SKM-1 treated with dmso at 0.1 percent for 144 hours (cell line): ENCODE measurements at regions not wholly inside any gene's neighbourhood (a gene's known extent, or its start where the extent isn't known, plus 50 kb on each side); places are given as distances from the start of the nearest gene placed in this dataset.
"Not testable (repeated sequence)": the region's sequence is repeated elsewhere in the genome, so short reads cannot be mapped to it uniquely, and the experiment has no call there.

Source experiments
- DNase-seq: peaks from one replicate; lab custom pipeline; 2025; ENCODE audit not compliant: unreplicated experiment; lab: John Stamatoyannopoulos, UW

DNA sequence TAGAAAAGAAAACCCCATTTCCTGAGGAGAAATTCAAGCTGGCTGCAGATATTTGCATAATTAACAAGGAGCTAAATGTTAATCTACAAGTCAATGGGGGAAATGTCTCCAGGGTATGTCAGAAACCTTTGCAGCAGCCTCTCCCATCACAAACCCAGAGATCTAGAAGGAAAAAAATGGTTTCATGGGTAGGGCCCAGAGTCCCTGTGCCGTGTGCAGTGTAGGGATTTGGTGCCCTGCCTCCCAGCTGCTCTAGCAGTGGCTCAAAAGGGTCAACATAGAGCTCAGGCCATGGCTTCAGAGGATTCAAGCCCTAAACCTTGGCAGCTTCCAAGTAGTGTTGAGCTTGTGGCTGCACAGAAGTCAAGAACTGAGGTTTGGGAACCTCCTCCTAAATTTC lies 290.2 kb upstream of the TMEFF2 start:
- DNase-seq = no peak

DNA sequence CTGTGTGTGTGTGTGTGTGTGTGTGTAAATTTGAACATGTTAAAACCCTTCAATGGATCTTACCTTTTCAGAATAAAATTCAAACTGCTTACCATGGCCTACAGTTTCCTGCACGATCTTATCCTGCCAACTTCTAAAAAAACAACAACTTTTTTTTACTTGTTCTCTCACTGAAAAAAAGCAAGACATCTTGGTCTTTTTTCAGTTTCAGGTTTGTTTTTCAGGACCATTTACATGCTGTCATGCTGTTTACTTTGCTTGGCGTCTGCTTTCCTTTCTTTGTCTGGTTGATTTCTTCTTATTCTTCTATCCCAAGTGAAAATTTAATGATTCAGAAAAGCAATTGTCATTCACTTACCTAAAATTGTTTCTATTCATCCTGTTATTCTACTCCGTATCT lies 286.3 kb upstream of the TMEFF2 start:
- DNase-seq = no peak

DNA sequence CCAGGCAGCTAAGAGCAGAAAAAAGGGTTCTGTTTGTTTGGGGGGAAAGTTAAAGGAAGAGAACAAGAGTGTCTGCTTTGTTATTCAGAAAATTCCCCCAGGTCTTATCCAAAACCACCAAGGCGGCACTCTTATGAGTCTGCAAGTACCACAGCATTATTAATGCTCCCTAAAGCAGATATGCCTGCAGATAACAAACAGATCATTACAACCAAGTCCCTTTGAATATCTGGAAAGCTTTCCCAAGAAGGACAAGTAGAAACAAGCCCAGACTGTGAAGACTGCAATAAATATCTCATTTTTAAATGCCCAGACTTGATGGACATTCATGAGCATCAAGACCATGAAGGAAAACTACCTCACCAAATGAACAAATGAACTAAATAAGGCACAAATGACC lies 278.6 kb upstream of the TMEFF2 start:
- DNase-seq = no peak

DNA sequence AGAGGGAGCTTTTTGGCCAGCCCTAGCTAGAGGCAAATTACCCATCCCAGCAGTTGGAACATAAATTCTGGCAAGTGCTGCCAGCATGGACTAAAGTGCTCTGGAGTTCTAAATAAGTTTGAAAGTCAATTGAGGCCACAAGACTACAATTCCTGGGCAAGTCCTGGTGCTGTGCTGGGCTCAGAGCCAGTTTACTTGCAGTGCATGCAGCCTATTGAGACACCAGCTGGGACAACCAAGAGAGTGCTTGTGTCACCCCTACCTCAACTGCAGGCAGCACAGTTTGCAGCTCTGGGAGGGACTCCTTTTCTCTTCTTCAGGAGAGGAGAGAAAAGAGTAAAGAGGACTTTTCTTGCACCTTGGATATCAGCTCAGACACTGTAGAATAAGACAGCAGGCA lies 277.2 kb upstream of the TMEFF2 start:
- no peak for DNase-seq

DNA sequence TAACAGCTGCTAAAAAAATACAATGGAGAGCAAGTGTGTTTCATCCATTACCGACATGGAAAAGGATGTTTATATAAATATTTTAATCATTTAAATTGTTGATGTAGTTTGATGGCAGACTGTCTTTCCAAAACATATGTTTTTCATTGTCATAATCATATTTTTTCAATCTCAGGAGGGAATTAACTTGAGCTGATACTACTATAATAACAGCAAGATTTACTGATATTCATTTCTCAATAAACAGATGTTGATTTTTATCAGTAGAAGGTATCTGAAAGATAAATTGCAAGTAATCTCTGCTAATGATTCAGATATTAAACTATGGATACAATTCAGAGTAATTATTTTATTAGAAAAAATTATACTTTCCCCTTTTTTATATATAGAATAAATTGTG lies 274.9 kb upstream of the TMEFF2 start:
- no peak for DNase-seq

DNA sequence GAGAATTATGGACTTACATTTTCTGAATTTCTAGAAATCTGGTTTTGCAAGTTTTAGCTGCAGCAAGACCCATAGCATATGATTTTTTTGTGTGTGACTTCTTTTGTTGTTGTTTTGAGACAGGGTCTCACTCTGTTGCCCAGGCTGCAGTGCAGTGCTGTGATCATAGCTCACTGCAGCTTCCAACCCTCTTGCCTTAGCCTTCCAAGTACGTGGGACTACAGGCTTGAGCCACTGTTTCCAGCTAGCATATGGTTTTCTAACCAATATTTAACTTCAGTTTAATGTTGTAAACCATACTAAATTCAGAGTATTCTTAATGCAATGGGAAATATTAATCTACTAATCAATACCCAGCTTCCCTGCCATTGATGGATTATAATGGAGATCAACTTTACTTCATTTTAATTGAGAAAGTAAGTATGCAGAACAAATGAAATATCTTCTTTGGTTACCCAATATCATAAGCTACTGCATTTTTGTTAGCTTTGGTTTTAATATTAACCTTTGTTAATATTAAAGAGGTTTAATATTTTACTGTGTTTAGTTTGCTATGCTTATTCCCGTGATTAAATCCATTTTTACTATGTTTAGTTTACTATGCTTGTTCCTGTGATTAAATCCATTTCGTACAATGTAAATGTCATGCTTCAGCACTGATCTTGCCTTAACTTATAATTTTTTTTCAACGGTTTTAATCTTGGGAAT lies 273.4 kb upstream of the TMEFF2 start:
- DNase-seq = no peak

DNA sequence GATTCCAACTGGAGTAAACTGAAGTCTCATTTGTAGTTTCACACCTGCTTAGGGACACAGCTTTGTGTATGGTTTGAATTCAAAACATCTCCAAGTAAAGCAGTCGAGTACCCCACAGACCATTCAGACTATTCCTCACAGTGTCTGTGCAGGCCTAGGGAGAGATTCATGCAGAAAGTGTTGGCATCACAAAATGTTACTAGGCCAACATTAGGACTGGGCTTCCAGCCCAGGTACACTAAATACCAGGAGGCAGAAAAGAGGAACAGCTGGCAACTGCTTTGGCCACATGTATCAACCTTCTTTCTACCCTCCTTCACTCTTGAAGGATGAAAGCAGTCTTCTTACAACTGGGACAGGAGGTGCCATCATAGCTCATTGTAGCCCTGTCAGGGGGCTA lies 270.4 kb upstream of the TMEFF2 start:
- DNase-seq = no peak

DNA sequence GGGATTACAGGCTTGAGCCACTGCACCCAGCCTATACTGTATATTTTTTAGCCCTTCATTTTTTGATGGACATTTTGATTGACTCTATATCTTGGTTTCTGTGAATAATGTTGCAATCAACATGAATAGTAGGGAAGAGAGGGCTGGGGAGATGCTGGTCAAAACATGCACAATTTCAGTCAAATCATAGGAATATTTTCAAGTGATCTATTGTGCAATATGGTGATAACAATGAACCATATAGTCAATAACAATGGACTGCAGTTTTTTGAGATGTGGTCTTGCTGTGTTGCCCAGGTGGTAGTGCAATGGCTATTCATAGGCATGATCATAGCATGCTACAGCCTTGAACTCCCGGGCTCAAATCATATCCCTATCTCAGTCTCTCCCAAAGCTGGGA lies 264.7 kb upstream of the TMEFF2 start:
- no peak for DNase-seq

DNA sequence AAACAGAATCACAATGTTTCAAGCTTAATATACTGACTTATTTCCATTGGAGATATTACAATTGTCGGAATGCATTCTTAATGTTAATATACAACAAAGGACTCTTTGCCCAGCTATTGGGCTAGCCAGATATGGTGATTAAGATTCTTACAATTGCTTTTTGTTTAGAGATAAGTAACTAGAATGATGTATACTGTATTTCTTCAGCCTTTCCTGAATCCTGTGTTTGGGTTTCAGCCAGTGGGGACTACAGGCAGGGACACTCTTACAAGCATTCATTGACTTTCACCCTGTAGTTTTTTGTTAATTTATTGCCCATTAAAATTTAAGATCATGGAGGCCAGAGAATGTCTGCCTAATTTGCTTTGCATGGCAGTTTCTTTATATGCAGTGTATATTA lies 254.1 kb upstream of the TMEFF2 start:
- no peak for DNase-seq

DNA sequence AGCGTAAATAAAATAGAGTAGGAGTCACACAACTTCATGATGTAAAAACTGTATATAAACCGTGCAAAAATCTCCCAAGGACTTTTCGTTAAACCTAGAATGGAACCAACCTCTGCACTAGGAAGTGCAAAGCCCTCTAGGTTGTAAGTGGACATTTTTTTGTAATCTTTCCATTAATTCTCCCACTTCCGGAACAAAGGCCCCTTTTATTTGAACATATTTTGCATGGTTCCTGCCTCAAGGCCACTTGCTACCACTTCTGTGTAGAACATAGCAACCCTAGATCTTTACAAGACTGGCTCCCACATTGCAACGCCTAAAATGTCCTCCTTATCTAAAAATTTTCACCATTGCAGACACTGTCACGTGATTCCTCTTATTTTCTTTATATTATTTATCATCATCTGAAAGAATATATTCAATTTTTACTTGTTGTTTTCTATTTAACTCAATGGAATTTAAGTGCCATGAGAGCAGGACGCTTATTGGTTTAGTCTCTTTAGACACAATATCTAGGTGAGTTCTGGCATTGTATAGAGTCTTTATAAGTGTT lies 249.6 kb upstream of the TMEFF2 start:
- DNase-seq = no peak

DNA sequence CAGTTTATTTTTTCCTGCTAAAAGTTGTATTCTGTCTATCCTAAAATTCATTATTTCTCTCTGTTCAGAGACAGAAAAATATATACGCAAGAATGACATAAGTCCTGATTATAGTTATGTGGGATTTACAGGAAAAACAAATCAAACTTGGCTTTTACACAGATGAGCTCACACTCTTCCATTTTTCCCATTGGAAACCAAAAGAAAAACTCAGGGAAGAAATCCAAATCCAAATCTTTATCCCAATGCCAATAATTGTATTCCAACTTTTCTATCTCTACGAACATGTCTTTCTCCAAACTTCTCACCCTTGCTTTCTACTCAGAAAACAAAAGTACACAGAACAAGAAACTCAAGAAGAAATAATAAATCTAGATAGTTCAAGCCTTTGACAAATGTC lies 249.1 kb upstream of the TMEFF2 start:
- DNase-seq = no peak

DNA sequence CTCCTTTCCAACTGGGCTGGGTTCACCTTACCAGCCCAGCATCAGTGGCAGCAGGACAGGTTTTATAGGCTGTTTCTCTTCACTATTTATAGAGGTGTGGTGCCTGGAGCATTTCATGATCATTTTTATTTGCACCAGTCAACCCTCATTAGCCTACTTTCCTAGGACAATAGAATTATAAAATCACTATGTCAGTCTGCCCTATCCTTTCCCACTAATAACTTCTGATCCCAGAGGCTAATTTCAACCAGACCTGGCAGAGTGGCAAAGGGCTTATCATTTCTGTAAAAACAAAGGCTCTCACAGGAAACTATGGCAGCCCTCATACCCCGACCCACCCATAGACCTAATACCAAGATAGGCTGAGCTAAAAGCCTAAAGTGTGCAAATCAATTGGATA lies 243.5 kb upstream of the TMEFF2 start:
- DNase-seq = no peak

DNA sequence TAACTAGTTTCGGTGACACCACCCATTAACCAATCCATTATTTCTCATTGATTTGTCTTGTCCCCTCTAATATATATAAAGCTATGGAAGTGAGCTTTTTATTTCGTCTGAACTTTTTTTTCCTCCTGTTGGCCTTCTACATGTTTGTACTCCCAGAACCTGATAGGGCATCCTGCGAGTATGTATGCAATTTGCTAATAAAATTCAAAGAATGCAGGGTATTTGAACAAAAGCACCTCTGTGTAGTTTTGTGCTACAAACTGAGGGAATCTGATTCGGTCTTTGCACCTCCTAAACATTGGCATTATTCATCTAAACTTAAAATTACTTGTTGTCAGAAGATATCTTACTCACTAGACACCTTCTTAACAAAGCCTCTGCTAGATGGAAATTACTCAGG lies 242.9 kb upstream of the TMEFF2 start:
- no peak for DNase-seq

DNA sequence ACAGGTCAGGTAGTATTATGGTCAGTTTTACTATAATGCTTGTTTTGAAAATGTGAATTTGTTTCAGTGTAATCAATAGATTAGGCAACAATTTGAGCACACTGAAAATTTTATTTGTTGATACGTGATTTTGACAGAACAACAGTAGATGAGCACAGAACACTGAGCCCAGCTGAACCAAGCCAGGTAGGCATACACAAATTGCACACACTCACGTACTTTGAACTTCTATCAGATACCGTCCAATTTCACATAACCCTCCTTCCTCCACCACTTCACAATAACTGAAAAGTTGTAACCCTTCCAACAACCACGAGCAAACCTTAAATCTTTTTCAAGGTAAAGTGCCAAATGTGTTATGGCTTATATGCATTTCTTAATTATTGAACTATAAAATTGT lies 229.5 kb upstream of the TMEFF2 start:
- no peak for DNase-seq

DNA sequence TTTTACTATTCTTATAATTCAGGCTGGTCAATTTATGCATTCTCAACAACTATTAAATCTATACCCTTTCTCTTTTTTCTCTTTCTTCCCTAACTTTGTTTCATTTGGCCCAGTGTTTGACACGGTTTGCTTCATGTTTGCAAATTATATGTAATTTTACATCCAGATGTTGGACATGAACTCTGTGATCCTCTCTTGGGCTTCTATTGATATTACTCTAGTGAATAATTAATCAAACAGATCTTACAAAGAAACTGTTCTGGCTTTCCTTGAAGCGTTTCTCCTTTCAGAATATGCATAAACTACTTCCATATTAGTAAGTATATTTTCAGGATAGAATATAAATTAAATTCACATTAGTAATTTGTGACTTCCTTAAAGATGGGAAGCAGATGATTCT lies 225.1 kb upstream of the TMEFF2 start:
- no peak for DNase-seq

DNA sequence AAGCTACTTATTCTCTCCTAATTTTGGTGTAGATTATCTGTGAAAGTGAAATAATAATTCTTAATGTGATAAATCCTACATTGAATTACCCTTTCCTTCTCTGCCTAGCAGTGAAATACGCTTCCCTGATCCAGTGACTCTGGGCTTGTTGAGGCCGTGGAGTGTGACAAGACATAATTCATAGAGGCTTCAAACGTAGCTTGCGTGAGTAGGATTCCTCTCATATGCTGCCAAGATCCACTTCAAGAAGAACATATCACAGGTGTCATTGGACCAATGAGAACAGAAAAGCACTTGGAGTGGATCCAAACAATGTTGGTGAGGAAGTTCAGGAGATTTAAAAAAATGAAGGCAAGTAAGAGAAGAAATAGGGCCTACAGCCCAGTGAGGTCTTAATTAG lies 221.3 kb upstream of the TMEFF2 start:
- DNase-seq = no peak

DNA sequence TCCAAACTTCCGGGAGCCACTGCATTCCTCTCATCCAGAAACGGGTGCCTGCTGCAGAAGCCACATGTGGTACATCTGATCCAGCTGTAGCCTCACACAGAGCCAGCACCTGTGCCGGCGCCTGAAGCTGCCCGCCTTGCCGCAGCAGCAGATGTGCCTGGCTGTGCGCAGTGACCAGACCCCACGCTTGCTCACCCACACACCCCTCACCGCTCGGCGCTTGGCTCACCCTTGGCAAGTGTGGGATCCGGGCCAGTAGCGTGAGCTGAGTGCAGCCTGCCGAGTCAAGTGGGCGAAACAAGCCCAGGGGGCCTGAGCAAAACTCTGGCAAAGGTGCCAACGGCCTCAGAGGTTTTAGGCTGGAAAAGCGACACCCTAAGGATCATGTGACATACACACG lies 220.1 kb upstream of the TMEFF2 start:
- DNase-seq = no peak

DNA sequence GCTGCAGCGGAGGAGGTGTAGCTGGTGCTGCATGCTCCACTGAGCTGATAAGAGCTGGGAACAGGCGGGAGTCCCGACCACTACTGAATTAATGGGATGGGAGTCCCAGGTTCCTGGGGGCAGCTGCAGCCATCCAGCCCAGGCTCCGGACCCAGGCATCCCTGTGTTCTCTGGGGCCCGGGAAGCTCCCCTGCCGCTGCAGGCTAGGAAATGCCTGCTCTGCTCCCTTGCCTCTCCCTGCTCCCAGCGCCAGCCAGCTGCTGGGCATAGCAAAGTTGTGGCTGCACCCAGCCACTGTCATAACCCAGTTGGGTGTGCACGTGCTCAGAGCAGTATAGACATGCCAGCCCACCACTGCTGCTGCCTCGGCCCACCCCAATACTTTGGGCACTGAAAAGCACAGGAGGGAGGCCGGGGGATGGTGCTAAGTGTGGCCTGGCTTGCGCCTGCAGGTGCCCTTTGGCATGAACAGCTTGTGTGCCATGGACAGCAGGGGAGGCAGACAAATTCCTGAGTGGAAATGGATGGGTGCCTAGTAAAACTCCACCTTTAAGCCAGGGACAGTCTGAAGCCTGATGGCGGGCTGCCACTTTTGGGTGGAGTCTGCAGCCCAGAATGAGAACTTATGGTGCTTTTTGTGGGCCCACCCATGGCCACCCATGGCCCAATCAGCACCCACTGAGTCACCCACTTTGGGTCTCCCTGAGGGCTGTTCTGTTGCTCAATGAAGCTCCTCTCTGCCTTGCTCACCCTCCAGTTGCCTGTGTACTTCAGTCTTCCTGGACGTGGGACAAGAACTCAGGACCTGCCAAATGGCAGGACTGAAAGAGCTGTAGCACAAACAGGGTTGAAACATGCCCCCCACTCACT lies 219.3 kb upstream of the TMEFF2 start:
- no peak for DNase-seq

DNA sequence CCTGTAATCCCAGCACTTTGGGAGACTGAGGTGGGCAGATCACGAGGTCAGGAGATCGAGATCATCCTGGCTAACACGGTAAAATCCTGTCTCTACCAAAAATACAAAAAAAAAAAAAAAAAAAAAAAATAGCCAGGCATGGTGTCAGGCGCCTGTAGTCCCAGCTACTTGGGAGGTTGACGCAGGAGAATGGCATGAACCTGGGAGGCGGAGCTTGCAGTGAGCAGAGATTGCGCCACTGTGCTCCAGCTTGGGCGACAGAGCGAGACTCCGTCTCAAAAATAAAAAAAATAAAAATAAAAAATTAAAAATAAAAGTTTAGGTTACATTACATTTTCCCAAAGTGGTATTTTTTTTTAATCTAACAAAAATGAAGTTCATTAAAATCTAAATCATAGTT lies 218.1 kb upstream of the TMEFF2 start:
- not testable (repeated sequence) for DNase-seq

DNA sequence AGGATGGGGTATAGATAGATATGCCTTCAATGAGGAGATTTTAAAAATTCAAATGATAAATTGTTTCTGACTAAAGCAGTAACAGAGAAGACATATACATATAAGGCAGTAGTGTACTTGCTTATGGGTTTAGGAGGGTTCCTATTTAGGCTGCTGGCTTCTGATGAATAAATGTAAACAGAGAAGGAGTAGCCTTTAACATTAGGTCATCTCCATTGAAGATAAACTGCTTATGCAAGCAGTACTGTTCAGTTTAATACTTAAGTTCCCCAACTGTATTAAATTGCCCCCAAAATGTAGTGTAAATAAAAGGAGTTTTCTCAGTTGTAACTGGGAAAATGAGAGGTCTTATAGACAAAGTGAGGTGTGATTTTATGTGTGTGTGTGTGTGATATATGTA lies 217.7 kb upstream of the TMEFF2 start:
- DNase-seq = no peak

DNA sequence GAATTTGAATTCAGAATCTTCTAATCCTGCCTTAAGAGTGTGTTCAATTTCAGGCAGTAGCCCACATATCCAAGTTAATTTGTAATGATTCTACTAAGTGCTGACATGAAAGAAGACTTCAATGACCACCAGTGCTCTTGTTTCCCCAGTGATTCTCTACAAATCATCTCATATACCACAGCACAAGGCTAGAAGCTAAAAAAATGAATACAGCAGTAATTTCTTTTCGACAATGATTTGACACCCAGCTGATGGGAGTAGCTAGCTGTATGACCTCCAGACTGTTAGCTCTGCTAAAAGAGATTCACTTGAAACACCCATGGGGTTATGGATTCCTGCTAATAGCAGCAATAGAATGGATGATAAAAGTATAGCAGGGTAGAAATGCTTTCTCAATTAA lies 217.0 kb upstream of the TMEFF2 start:
- DNase-seq = no peak

DNA sequence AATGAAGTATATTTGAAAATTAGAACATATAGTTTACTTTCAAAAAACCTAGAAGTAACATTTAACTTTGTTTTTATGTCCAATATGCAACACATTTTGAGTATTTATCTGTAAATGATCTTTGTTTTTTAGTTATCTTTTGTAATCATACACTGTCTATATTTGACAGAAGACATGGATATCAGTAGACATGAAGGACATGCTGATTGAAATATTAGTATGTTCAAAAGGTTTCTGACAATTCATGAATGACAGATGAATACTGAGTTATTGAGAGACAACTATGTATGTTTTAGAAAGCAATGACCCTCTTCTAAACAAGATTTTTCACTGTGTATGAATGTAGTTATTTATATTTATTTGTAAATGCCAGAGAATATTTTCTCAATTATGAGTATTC lies 215.6 kb upstream of the TMEFF2 start:
- no peak for DNase-seq
